ENCODE measurements at regions not wholly inside any gene's neighbourhood (a gene's known extent, or its start where the extent isn't known, plus 50 kb on each side); places are given as distances from the start of the nearest gene placed in this dataset.

GRCh38 chrX:6599230-6599860, 64.4 kb upstream of the VCX3A start:
- TF ChIP-seq, protein P1, sequence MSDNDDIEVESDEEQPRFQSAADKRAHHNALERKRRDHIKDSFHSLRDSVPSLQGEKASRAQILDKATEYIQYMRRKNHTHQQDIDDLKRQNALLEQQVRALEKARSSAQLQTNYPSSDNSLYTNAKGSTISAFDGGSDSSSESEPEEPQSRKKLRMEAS (IDR thresholded peaks at IDR 0.05; ENCODE audit: low read depth): no peak
- TF ChIP-seq, protein P2, sequence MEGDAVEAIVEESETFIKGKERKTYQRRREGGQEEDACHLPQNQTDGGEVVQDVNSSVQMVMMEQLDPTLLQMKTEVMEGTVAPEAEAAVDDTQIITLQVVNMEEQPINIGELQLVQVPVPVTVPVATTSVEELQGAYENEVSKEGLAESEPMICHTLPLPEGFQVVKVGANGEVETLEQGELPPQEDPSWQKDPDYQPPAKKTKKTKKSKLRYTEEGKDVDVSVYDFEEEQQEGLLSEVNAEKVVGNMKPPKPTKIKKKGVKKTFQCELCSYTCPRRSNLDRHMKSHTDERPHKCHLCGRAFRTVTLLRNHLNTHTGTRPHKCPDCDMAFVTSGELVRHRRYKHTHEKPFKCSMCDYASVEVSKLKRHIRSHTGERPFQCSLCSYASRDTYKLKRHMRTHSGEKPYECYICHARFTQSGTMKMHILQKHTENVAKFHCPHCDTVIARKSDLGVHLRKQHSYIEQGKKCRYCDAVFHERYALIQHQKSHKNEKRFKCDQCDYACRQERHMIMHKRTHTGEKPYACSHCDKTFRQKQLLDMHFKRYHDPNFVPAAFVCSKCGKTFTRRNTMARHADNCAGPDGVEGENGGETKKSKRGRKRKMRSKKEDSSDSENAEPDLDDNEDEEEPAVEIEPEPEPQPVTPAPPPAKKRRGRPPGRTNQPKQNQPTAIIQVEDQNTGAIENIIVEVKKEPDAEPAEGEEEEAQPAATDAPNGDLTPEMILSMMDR (IDR thresholded peaks at IDR 0.05): no peak
- TF ChIP-seq JUND (IDR thresholded peaks at IDR 0.05) (no peak), TAF1 (IDR thresholded peaks at IDR 0.05; ENCODE audit: borderline replicate concordance, low read depth, low read length) (no peak), GABPA (IDR thresholded peaks at IDR 0.05; ENCODE audit: low read depth) (no peak)

Data from SK-N-SH (cell line).